ENCODE measurements at regions not wholly inside any gene's neighbourhood (a gene's known extent, or its start where the extent isn't known, plus 50 kb on each side); places are given as distances from the start of the nearest gene placed in this dataset.

GRCh38 chr6:56848105-56848504 lies 106.8 kb upstream of the BEND6 start:
- Mint-ChIP-seq H3K27ac (no peak overlapping the region), H3K9me3 (no peaks in the 10 kb centered on the region), H3K36me3 (peaks cover 0 to 11% of the 10 kb centered on the region in 2 donors)
- ATAC-seq, result no peak
- DNase-seq (ENCODE audit: low spot score in 2 of 2), result no peak

GRCh38 chr6:56845032-56845431 lies 109.9 kb upstream of the BEND6 start:
- Mint-ChIP-seq H3K36me3 (peaks cover 0 to 7% of the 10 kb centered on the region in 2 donors), H3K9me3 (no peaks in the 10 kb centered on the region), H3K27ac (no peak overlapping the region)
- DNase-seq (ENCODE audit: low spot score in 2 of 2), result no peak
- ATAC-seq, result no peak

GRCh38 chr6:56843476-56844349 lies 111.2 kb upstream of the BEND6 start:
- H3K9me3 Mint-ChIP-seq, result no peaks in the 10 kb centered on the region
- peak; percentile 90 to 97 for ATAC-seq
- peak in 1 of 2 donors; percentile 67 for DNase-seq (ENCODE audit: low spot score in 2 of 2)
- H3K36me3 Mint-ChIP-seq, result no peaks in the 10 kb centered on the region
- no peak overlapping the region for H3K27ac Mint-ChIP-seq

- no peaks in the 10 kb centered on the region for H3K9me3 Mint-ChIP-seq
- no peak overlapping the region for H3K27ac Mint-ChIP-seq
- H3K36me3 Mint-ChIP-seq, result no peaks in the 10 kb centered on the region
- DNase-seq (ENCODE audit: low spot score in 2 of 2) (peak in 1 of 2 donors; percentile 6), ATAC-seq (peak; percentile 8 to 25)
These were observed 112.0 kb upstream of the BEND6 start for GRCh38 chr6:56842686-56843475.

- DNase-seq (ENCODE audit: low spot score in 2 of 2) (no peak), ATAC-seq (no peak)
- no peaks in the 10 kb centered on the region for H3K9me3 Mint-ChIP-seq
- H3K36me3 Mint-ChIP-seq, result no peaks in the 10 kb centered on the region
- no peak overlapping the region for H3K27ac Mint-ChIP-seq
These were observed 113.2 kb upstream of the BEND6 start for GRCh38 chr6:56841751-56842150.

- DNase-seq (ENCODE audit: low spot score in 2 of 2) (no peak), ATAC-seq (no peak)
- Mint-ChIP-seq H3K27ac (no peak overlapping the region), H3K36me3 (no peaks in the 10 kb centered on the region), H3K9me3 (no peaks in the 10 kb centered on the region)
These were observed 113.5 kb upstream of the BEND6 start for GRCh38 chr6:56841381-56841749.

GRCh38 chr6:56840467-56841380 lies 114.2 kb upstream of the BEND6 start:
- DNase-seq (ENCODE audit: low spot score in 2 of 2), result no peak
- ATAC-seq, result no peak
- Mint-ChIP-seq H3K27ac (no peak overlapping the region), H3K9me3 (no peaks in the 10 kb centered on the region), H3K36me3 (no peaks in the 10 kb centered on the region)

GRCh38 chr6:56839533-56840183 lies 115.2 kb upstream of the BEND6 start:
- H3K9me3 Mint-ChIP-seq, result no peaks in the 10 kb centered on the region

GRCh38 chr6:56838965-56839364 lies 115.9 kb upstream of the BEND6 start:
- no peaks in the 10 kb centered on the region for H3K36me3 Mint-ChIP-seq
- no peaks in the 10 kb centered on the region for H3K9me3 Mint-ChIP-seq
- DNase-seq (ENCODE audit: low spot score in 2 of 2), result no peak
- H3K27ac Mint-ChIP-seq, result no peak overlapping the region
- no peak for ATAC-seq

More at GRCh38 chr6:56839533-56840183, 115.2 kb upstream of the BEND6 start:
- ATAC-seq (no peak), DNase-seq (ENCODE audit: low spot score in 2 of 2) (no peak)
- Mint-ChIP-seq H3K27ac (no peak overlapping the region), H3K36me3 (no peaks in the 10 kb centered on the region)

GRCh38 chr6:56838016-56838555 lies 116.8 kb upstream of the BEND6 start:
- DNase-seq (ENCODE audit: low spot score in 2 of 2), result no peak

GRCh38 chr6:56837322-56837894 lies 117.5 kb upstream of the BEND6 start:
- Mint-ChIP-seq H3K36me3 (no peaks in the 10 kb centered on the region), H3K9me3 (no peaks in the 10 kb centered on the region), H3K27ac (no peak overlapping the region)
- DNase-seq (ENCODE audit: low spot score in 2 of 2) (no peak), ATAC-seq (no peak)

More at GRCh38 chr6:56838016-56838555, 116.8 kb upstream of the BEND6 start:
- ATAC-seq, result no peak
- Mint-ChIP-seq H3K9me3 (no peaks in the 10 kb centered on the region), H3K27ac (no peak overlapping the region), H3K36me3 (no peaks in the 10 kb centered on the region)

- no peaks in the 10 kb centered on the region for H3K36me3 Mint-ChIP-seq
- H3K9me3 Mint-ChIP-seq, result no peaks in the 10 kb centered on the region
- no peak overlapping the region for H3K27ac Mint-ChIP-seq
- no peak for ATAC-seq
- no peak for DNase-seq (ENCODE audit: low spot score in 2 of 2)
These were observed 119.3 kb upstream of the BEND6 start for GRCh38 chr6:56835612-56836011.

- H3K9me3 Mint-ChIP-seq, result no peaks in the 10 kb centered on the region
- H3K27ac Mint-ChIP-seq, result no peak overlapping the region
- no peak for ATAC-seq
- H3K36me3 Mint-ChIP-seq, result no peaks in the 10 kb centered on the region
- no peak for DNase-seq (ENCODE audit: low spot score in 2 of 2)
These were observed 121.0 kb upstream of the BEND6 start for GRCh38 chr6:56833873-56834272.

GRCh38 chr6:56833127-56833791 lies 121.6 kb upstream of the BEND6 start:
- H3K36me3 Mint-ChIP-seq, result no peaks in the 10 kb centered on the region
- ATAC-seq (no peak), DNase-seq (ENCODE audit: low spot score in 2 of 2) (no peak)
- no peak overlapping the region for H3K27ac Mint-ChIP-seq
- no peaks in the 10 kb centered on the region for H3K9me3 Mint-ChIP-seq

- Mint-ChIP-seq H3K27ac (no peak overlapping the region), H3K36me3 (no peaks in the 10 kb centered on the region), H3K9me3 (no peaks in the 10 kb centered on the region)
- no peak for ATAC-seq
- no peak for DNase-seq (ENCODE audit: low spot score in 2 of 2)
These were observed 122.7 kb upstream of the BEND6 start for GRCh38 chr6:56832225-56832624.

Data from activated naive CD4-positive, alpha-beta T cell treated with anti-CD3 and anti-CD28 coated beads, Interleukin-2, amount 50 U/mL, for 72 hours (primary cell).